Stimulated activated CD4-positive, alpha-beta T cell treated with anti-CD3 and anti-CD28 coated beads, TNF-alpha, amount 100 ng/mL, for 24 hours (primary cell): ENCODE measurements at regions not wholly inside any gene's neighbourhood (a gene's known extent, or its start where the extent isn't known, plus 50 kb on each side); places are given as distances from the start of the nearest gene placed in this dataset.

Source experiments
- DNase-seq, 3 experiments: peaks; one replicate each; pipeline ENCODE4 v3.0.0-alpha.2; 2020; ENCODE audit warnings: low read depth in 3 of 3

- no peak for DNase-seq
Measured at GRCh38 chr1:213868482-213868881, 119.3 kb upstream of the PROX1 start.

DNA sequence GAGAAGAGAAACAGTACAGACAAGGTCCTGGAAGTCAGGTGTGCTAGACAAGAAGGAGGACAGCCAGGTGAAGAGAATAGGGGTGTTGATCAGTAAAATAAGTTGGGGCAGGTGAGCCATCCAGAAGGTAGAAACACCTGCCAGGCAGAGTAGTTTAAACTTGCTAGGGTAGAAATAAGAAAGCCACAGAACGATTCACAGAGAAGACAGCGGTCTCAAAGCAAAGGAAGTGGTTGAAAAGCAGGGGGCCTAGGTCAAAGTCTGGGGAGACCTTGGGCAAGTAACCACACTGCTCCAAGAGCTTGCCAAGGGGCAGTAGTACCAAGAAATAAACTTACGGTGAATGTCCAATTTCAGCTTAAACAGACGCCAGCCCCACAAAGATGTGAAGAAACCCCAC lies 116.6 kb upstream of the PROX1 start:
- no peak for DNase-seq

DNA sequence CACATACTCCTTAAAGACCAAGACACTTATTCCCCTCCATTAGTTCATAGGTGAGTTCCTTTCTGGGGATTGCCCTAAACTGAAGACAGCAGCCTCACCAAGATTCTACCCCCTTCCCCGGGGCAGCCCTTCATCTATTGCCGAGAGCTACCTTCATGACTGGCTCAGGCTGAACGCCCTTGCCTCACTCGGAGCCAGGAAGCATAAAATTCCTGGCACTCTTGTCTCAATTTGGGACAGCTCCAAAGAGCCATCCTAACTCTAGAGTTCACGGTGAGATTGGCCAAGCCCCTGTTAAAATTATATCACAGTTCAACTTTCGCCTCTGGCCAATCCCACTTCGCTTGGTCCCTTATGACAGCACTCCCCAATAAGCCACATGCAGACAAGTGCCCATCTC lies 113.0 kb upstream of the PROX1 start:
- no peak for DNase-seq

- no peak for DNase-seq
Measured at GRCh38 chr1:213876531-213876930, 111.2 kb upstream of the PROX1 start.

GRCh38 chr1:213883618-213884017 lies 104.2 kb upstream of the PROX1 start:
- DNase-seq = no peak

GRCh38 chr1:213884402-213884801 lies 103.4 kb upstream of the PROX1 start:
- DNase-seq = no peak

DNA sequence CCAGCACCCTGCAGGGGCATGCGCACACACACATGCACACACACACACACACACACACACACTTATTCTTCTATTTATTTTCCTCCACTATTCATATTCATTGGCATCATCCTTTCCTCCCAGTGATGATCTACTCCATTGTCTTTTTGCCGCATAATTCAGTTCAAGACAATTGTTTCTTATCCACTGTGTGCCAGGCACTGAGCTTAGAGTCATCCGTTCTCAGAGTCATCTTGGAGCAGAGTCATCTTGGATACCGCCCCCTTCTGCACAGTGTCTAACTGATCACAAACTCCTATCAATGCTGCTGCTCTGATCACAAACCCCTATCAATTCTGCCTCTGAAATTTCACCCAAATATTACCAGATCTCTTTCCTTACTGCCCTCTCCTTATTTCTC lies 102.8 kb upstream of the PROX1 start:
- DNase-seq = no peak

GRCh38 chr1:213887842-213888241 lies 99.9 kb upstream of the PROX1 start:
- DNase-seq = no peak

- no peak for DNase-seq
Measured at GRCh38 chr1:213891989-213892902, 95.5 kb upstream of the PROX1 start.

DNA sequence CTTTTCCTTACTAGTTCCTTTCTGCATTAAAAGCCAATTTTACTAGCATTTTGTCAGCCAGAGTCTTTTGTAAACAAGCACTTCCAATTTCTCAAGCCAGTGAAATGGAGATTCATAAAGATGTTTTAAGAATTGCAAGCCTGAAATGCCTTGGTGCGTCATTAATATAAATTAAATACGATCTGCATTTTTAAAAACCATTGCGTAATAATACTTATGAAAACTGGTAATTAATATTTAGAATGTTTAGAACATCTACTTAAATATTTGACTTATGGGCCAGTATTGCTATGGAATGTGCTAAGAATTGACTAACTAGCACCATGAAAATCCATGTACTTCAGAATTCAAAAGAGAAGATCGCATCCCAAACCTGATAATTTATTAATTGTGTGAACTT lies 89.1 kb upstream of the PROX1 start:
- no peak for DNase-seq

DNA sequence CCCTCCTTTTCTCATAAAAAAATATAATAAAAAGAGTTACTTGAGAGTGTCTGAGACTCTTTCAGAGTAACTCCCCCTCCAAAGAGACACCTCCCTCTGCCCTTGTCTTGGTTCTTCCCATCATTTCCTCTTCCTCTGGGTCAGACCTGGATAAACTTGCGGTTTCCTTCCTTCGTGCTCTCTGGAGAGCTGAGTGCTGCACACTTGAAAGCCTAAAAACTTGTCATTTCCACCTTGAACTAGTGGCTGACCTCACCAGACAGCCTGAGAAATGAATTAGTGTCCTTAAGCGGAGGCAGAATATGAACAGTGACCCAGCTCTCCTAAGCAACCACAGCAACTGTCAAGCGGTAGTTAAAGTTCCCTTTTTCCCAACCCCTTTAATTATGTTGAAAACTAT lies 88.4 kb upstream of the PROX1 start:
- DNase-seq = no peak

- no peak for DNase-seq
Measured at GRCh38 chr1:213905344-213905743, 82.4 kb upstream of the PROX1 start.

DNA sequence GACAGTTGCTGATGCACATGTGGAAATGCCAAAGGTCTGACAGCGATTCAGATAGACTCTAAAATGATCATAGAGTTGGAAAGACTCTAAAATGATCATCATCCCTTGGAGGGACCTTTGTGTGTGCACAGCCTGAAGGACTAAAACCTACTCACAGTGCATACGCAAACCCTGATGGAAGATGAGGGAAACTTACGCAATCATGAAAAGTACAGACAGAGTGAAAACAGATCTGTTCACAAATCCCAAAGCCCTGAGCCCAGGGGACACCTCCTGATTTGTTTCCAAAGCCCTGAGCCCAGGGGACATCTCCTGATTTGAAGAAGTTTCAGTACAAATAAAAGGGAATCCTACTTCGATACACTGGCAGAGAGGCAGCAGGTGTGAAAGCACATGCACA lies 79.3 kb upstream of the PROX1 start:
- DNase-seq = no peak

DNA sequence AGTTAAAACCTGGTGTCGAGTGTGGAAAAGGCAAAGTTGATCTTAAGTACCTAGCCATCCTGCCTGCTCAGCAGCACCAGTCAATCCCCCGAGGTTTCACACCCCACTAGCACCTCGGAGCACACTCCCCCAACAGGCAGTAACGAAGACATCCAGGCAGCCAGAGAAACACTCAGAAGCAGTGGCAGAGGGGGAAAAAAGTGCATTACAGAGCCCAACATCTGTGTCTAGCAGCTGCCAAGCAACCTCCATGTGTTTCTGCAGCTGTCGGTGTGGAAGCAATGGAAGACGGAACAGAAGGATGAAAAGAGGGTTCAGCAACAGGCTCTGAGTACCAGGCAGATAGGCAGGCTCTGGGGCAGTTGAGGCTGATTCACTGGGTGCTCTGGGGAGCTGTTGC lies 73.4 kb upstream of the PROX1 start:
- DNase-seq = no peak

GRCh38 chr1:213921311-213921710 lies 66.5 kb upstream of the PROX1 start:
- DNase-seq = no peak

GRCh38 chr1:213921712-213922111 lies 66.1 kb upstream of the PROX1 start:
- no peak for DNase-seq

- no peak for DNase-seq
Measured at GRCh38 chr1:213925531-213926182, 62.1 kb upstream of the PROX1 start.

- DNase-seq = no peak
Measured at GRCh38 chr1:213927846-213928245, 59.9 kb upstream of the PROX1 start.

DNA sequence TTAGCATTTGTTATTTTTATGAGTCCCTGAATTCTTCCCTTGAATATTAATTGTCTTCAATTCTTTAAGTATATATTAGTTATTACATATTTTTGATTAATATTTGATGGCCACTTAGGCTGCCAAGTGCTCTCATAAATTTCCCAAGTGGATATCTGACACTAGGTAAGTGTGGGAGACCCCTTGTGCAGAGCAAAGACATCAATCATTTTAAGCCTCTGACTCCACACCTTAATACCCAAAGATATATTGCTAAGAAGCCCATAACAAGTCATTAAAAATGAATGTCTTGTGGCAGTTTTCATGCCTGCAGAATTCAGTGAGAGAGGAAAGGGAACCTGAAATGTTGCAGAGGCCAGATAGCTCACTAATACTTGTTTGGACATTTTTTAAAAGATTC lies 58.4 kb upstream of the PROX1 start:
- DNase-seq = no peak

- DNase-seq = no peak
Measured at GRCh38 chr1:213931836-213932235, 55.9 kb upstream of the PROX1 start.

DNA sequence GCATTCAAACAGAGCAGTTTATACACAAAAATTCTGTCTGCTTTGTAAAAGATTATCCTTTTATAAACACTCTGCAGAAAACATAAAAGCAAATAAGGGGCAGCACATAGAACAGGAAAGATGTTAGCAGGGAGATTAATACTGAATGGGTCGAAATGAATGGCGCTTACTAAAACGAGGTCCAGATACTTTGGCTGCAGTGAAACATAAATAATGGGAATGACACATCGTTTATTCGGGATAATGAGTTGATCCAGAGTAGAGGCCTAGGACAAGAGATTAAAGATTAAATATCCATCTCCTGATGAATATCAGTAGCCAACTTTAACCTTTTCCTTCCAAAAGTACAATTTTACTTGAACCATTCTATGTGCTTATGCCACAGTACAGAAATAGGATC lies 54.4 kb upstream of the PROX1 start:
- DNase-seq = no peak

GRCh38 chr1:213934649-213935048 lies 53.1 kb upstream of the PROX1 start:
- no peak for DNase-seq

DNA sequence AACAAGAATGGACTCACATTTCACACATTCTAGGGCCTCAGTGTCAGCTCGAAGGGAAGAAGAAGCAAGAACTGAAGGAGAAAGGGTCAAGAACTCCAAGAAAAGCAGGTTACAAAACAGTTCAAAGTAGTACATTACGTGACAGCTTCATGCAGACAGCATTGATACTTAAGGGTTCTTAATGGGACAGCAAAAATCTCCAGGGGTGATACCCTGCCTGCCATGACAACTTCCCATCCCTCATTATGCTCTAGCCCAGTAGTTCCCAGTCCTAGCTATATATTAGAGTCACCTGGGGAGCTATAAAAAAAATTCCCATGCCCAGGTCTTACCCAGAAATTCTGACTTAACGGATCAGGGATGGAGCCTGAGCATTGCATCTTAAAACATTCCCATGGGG lies 51.2 kb upstream of the PROX1 start:
- no peak for DNase-seq
